HEK293 (cell line): ENCODE measurements at regions not wholly inside any gene's neighbourhood (a gene's known extent, or its start where the extent isn't known, plus 50 kb on each side); places are given as distances from the start of the nearest gene placed in this dataset.
A peak's percentile ranks its signal among the peaks of the same experiment; 100 is the strongest.

Experiments used
- CTCF ChIA-PET: fragments of 350-600 bp; formaldehyde crosslinking; extraction: SDS; loops from one replicate; lab custom pipeline; 2021; ENCODE audit warnings: antibody characterized with exemption; lab: Yijun Ruan, JAX
- POLR2A ChIA-PET: fragments of 300-600 bp; formaldehyde crosslinking; extraction: SDS; loops from one replicate; lab custom pipeline; 2020; ENCODE audit warnings: antibody characterized with exemption, inconsistent platforms; lab: Yijun Ruan, JAX
- H3K27ac ChIP-seq: fragments of 200-500 bp; sonication (Bioruptor generic); 2 replicates; pipeline ENCODE4 v1.5.1; 2014; ENCODE audit warnings: low read depth, low read length, control low read depth, inconsistent platforms; ENCODE audit errors: extremely low read depth
- H3K36me3 ChIP-seq, 2 experiments: fragments of 200-500 bp in 1 of 2; sonication (Bioruptor generic) in 1 of 2; 1 replicate in 1 of 2; 2 replicates in 1 of 2; pipeline ENCODE4 v1.5.1; 2014 to 2017; ENCODE audit warnings: inconsistent platforms in 2 of 2, low read length in 2 of 2; ENCODE audit not compliant: control insufficient read depth in 2 of 2, insufficient read depth in 1 of 2
- H3K4me1 ChIP-seq: fragments of 200-500 bp; sonication (Bioruptor generic); 2 replicates; pipeline ENCODE4 v1.5.1; 2014; ENCODE audit warnings: mild to moderate bottlenecking, low read length, inconsistent platforms; ENCODE audit not compliant: control insufficient read depth, insufficient read depth
- H3K4me3 ChIP-seq: 2 replicates; pipeline ENCODE4 v1.5.1; 2011; ENCODE audit warnings: low read depth, mild to moderate bottlenecking, control low read depth, low read length, moderate library complexity
- H3K9me3 ChIP-seq: fragments of 200-500 bp; sonication (Bioruptor generic); 2 replicates; pipeline ENCODE4 v1.5.1; 2014; ENCODE audit warnings: low read depth, low read length, inconsistent platforms; ENCODE audit not compliant: control insufficient read depth, insufficient read depth
- EGR2 ChIP-seq: fragments of 450-650 bp; formaldehyde crosslinking; IDR thresholded peaks from 2 replicates; pipeline ENCODE4 v1.5.1; 2016; ENCODE audit warnings: low read depth, missing biosample characterization, missing genetic modification characterization
- ELK4 ChIP-seq: IDR thresholded peaks from 2 replicates; pipeline ENCODE4 v1.6.1; 2011; ENCODE audit warnings: mild to moderate bottlenecking, low read depth, low read length, borderline replicate concordance
- FEZF1 ChIP-seq: fragments of 450-650 bp; formaldehyde crosslinking; IDR thresholded peaks from 2 replicates; pipeline ENCODE4 v1.5.1; 2016; ENCODE audit warnings: missing biosample characterization, missing genetic modification characterization
- SP2 ChIP-seq: fragments of 450-650 bp; formaldehyde crosslinking; IDR thresholded peaks from 2 replicates; pipeline ENCODE4 v1.5.1; 2016; ENCODE audit warnings: missing biosample characterization, missing genetic modification characterization
- ZBTB10 ChIP-seq: fragments of 450-650 bp; formaldehyde crosslinking; IDR thresholded peaks from 2 replicates; pipeline ENCODE4 v1.5.1; 2016; ENCODE audit warnings: missing biosample characterization, missing genetic modification characterization
- ZFHX2 ChIP-seq: fragments of 450-650 bp; formaldehyde crosslinking; conservative IDR thresholded peaks from 2 replicates; pipeline ENCODE4 v1.5.1; 2016; ENCODE audit warnings: missing biosample characterization, missing genetic modification characterization
- ZNF114 ChIP-seq: fragments of 450-650 bp; formaldehyde crosslinking; IDR thresholded peaks from 2 replicates; pipeline ENCODE4 v1.5.0; 2017; ENCODE audit warnings: missing biosample characterization, missing genetic modification characterization
- ZNF223 ChIP-seq: fragments of 450-650 bp; formaldehyde crosslinking; IDR thresholded peaks from 2 replicates; pipeline ENCODE4 v1.5.1; 2016; ENCODE audit warnings: missing biosample characterization, missing genetic modification characterization
- ZNF24 ChIP-seq: fragments of 450-650 bp; formaldehyde crosslinking; IDR thresholded peaks from 2 replicates; pipeline ENCODE4 v1.5.1; 2016; ENCODE audit warnings: missing biosample characterization, missing genetic modification characterization
- ZNF366 ChIP-seq: fragments of 450-650 bp; formaldehyde crosslinking; conservative IDR thresholded peaks from 2 replicates; pipeline ENCODE4 v1.5.1; 2016; ENCODE audit warnings: missing biosample characterization, missing genetic modification characterization
- ZNF391 ChIP-seq: fragments of 450-650 bp; formaldehyde crosslinking; IDR thresholded peaks from 2 replicates; pipeline ENCODE4 v1.5.1; 2016; ENCODE audit warnings: low read depth, missing biosample characterization, missing genetic modification characterization, borderline replicate concordance
- ZNF514 ChIP-seq: fragments of 450-650 bp; formaldehyde crosslinking; IDR thresholded peaks from 2 replicates; pipeline ENCODE4 v1.5.1; 2016; ENCODE audit warnings: missing biosample characterization, missing genetic modification characterization
- ZNF560 ChIP-seq: fragments of 450-650 bp; formaldehyde crosslinking; IDR thresholded peaks from 2 replicates; pipeline ENCODE4 v1.5.1; 2017; ENCODE audit warnings: missing biosample characterization, missing genetic modification characterization, borderline replicate concordance
- ZNF768 ChIP-seq: fragments of 450-650 bp; formaldehyde crosslinking; IDR thresholded peaks from 2 replicates; pipeline ENCODE4 v1.5.1; 2018; ENCODE audit warnings: missing biosample characterization, mild to moderate bottlenecking, missing genetic modification characterization
- ZNF776 ChIP-seq: fragments of 450-650 bp; formaldehyde crosslinking; IDR thresholded peaks from 2 replicates; pipeline ENCODE4 v1.5.0; 2017; ENCODE audit warnings: missing biosample characterization, missing genetic modification characterization, borderline replicate concordance
- ZNF792 ChIP-seq: fragments of 450-650 bp; formaldehyde crosslinking; IDR thresholded peaks from 2 replicates; pipeline ENCODE4 v1.5.1; 2016; ENCODE audit warnings: missing biosample characterization, missing genetic modification characterization
- ZNF830 ChIP-seq: fragments of 450-650 bp; IDR thresholded peaks from 2 replicates; pipeline ENCODE4 v1.5.0; 2018; ENCODE audit warnings: missing biosample characterization, missing genetic modification characterization, low read depth, mild to moderate bottlenecking, moderate library complexity
- ZSCAN23 ChIP-seq: fragments of 450-650 bp; formaldehyde crosslinking; IDR thresholded peaks from 2 replicates; pipeline ENCODE4 v1.5.1; 2016; ENCODE audit warnings: missing biosample characterization, missing genetic modification characterization
- TF ChIP-seq, protein P1 (sequence below): fragments of 450-650 bp; formaldehyde crosslinking; conservative IDR thresholded peaks from 2 replicates; pipeline ENCODE4 v1.5.1; 2016; ENCODE audit warnings: low read depth, missing biosample characterization, missing genetic modification characterization
- TF ChIP-seq, protein P2 (sequence below): fragments of 450-650 bp; formaldehyde crosslinking; IDR thresholded peaks from 2 replicates; pipeline ENCODE4 v1.5.1; 2016; ENCODE audit warnings: missing biosample characterization, missing genetic modification characterization

GRCh38 chr22:27574002-27574366 lies 227.6 kb downstream of the MN1 start (continued):
- no peak for TF ChIP-seq ELK4
- TF ChIP-seq FEZF1 (tag by site-specific recombination) = no peak
- no peak for TF ChIP-seq ZNF114 (tag by site-specific recombination)

GRCh38 chr22:27574651-27575050 lies 226.9 kb downstream of the MN1 start:
- TF ChIP-seq ZNF776 (tag by site-specific recombination) = 0 out of 2 replicates have a peak, but pooled peaks have one; percentile 25
- TF ChIP-seq ZSCAN23 = no peak
- no peak overlapping the region for H3K27ac ChIP-seq

GRCh38 chr22:27575348-27575747 lies 226.2 kb downstream of the MN1 start:
- POLR2A ChIA-PET = no interaction called here
- TF ChIP-seq ZNF792 (tag by site-specific recombination) (no peak), ZNF768 (tag by site-specific recombination) (0 out of 2 replicates have a peak, but pooled peaks have one; percentile 6)
- TF ChIP-seq, all 188 proteins: peak for 1

More at GRCh38 chr22:27574651-27575050, 226.9 kb downstream of the MN1 start:
- POLR2A ChIA-PET = no interaction called here
- no peaks in the 10 kb centered on the region for H3K36me3 ChIP-seq
- no peaks in the 10 kb centered on the region for H3K9me3 ChIP-seq
- CTCF ChIA-PET = interaction anchor here (0.7 to 0.9 kb wide), 2 partner anchors 40 to 173 kb away, joined by 3 to 5 read pairs; no protein-coding TSS in a partner anchor
- no peaks in the 10 kb centered on the region for H3K4me1 ChIP-seq
- H3K4me3 ChIP-seq = no peak overlapping the region

GRCh38 chr22:27576413-27576812 lies 225.1 kb downstream of the MN1 start:
- Histone ChIP-seq H3K9me3 (no peaks in the 10 kb centered on the region), H3K4me1 (no peaks in the 10 kb centered on the region), H3K27ac (no peak overlapping the region), H3K4me3 (no peak overlapping the region), H3K36me3 (no peaks in the 10 kb centered on the region)
- POLR2A ChIA-PET = no interaction called here
- CTCF ChIA-PET = interaction anchor here (0.5 kb wide), 1 partner anchor 460 kb away, joined by 5 read pairs; no protein-coding TSS in a partner anchor
- TF ChIP-seq EGR2 (tag by site-specific recombination) (no peak), SP2 (tag by site-specific recombination) (no peak), FEZF1 (tag by site-specific recombination) (no peak), ZNF560 (tag by site-specific recombination) (no peak), ZNF830 (tag by site-specific recombination) (no peak), ZNF24 (tag by site-specific recombination) (no peak), ZNF514 (no peak), ZNF366 (no peak), ZNF792 (tag by site-specific recombination) (no peak), ZBTB10 (tag by site-specific recombination) (no peak), ZFHX2 (tag by site-specific recombination) (no peak), ZNF223 (no peak), ZNF391 (tag by site-specific recombination) (no peak)
- TF ChIP-seq, protein P1, sequence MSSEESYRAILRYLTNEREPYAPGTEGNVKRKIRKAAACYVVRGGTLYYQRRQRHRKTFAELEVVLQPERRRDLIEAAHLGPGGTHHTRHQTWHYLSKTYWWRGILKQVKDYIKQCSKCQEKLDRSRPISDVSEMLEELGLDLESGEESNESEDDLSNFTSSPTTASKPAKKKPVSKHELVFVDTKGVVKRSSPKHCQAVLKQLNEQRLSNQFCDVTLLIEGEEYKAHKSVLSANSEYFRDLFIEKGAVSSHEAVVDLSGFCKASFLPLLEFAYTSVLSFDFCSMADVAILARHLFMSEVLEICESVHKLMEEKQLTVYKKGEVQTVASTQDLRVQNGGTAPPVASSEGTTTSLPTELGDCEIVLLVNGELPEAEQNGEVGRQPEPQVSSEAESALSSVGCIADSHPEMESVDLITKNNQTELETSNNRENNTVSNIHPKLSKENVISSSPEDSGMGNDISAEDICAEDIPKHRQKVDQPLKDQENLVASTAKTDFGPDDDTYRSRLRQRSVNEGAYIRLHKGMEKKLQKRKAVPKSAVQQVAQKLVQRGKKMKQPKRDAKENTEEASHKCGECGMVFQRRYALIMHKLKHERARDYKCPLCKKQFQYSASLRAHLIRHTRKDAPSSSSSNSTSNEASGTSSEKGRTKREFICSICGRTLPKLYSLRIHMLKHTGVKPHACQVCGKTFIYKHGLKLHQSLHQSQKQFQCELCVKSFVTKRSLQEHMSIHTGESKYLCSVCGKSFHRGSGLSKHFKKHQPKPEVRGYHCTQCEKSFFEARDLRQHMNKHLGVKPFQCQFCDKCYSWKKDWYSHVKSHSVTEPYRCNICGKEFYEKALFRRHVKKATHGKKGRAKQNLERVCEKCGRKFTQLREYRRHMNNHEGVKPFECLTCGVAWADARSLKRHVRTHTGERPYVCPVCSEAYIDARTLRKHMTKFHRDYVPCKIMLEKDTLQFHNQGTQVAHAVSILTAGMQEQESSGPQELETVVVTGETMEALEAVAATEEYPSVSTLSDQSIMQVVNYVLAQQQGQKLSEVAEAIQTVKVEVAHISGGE = no peak
- TF ChIP-seq, protein P2, sequence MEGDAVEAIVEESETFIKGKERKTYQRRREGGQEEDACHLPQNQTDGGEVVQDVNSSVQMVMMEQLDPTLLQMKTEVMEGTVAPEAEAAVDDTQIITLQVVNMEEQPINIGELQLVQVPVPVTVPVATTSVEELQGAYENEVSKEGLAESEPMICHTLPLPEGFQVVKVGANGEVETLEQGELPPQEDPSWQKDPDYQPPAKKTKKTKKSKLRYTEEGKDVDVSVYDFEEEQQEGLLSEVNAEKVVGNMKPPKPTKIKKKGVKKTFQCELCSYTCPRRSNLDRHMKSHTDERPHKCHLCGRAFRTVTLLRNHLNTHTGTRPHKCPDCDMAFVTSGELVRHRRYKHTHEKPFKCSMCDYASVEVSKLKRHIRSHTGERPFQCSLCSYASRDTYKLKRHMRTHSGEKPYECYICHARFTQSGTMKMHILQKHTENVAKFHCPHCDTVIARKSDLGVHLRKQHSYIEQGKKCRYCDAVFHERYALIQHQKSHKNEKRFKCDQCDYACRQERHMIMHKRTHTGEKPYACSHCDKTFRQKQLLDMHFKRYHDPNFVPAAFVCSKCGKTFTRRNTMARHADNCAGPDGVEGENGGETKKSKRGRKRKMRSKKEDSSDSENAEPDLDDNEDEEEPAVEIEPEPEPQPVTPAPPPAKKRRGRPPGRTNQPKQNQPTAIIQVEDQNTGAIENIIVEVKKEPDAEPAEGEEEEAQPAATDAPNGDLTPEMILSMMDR (tag by site-specific recombination) = no peak

More at GRCh38 chr22:27575348-27575747, 226.2 kb downstream of the MN1 start:
- CTCF ChIA-PET = interaction anchor here (0.9 kb wide), 1 partner anchor 40 kb away, joined by 5 read pairs; no protein-coding TSS in a partner anchor
- Histone ChIP-seq H3K4me3 (no peak overlapping the region), H3K9me3 (no peaks in the 10 kb centered on the region), H3K36me3 (no peaks in the 10 kb centered on the region), H3K4me1 (no peaks in the 10 kb centered on the region), H3K27ac (no peak overlapping the region)
